OCI-LY7 (cell line): ENCODE measurements at regions not wholly inside any gene's neighbourhood (a gene's known extent, or its start where the extent isn't known, plus 50 kb on each side); places are given as distances from the start of the nearest gene placed in this dataset.

Experiments used
- BruUV-seq: library from RNA; stranded (reverse); fragments of 400-500 nt; replicated peaks from 2 replicates; lab custom pipeline; 2021; lab: Mats Ljungman, UMichigan
- CTCF ChIA-PET: fragments of 300-600 bp; sonication (Branson Sonifier 250); formaldehyde crosslinking; loops from one replicate; lab custom pipeline; 2022; ENCODE audit warnings: antibody characterized with exemption; ENCODE audit not compliant: unreplicated experiment; lab: Charles Lee
- POLR2A ChIA-PET: fragments of 300-600 bp; sonication (Branson Sonifier 250); formaldehyde crosslinking; loops from one replicate; lab custom pipeline; 2022; ENCODE audit warnings: antibody characterized with exemption; lab: Charles Lee
- DNase-seq: peaks from one replicate; pipeline ENCODE4 v3.0.0-alpha.2; 2015; ENCODE audit warnings: low spot score
- H2AFZ ChIP-seq: fragments of 200-600 bp; sonication (generic), shearing (Covaris generic); 2 replicates; pipeline ENCODE4 v1.6.1; 2014; ENCODE audit warnings: mild to moderate bottlenecking, antibody characterized with exemption, low read length, moderate library complexity
- H3K27ac ChIP-seq: fragments of 200-600 bp; sonication (generic); 2 replicates; pipeline ENCODE4 v1.5.1; 2014; ENCODE audit warnings: mixed run types, low read depth, mild to moderate bottlenecking, moderate library complexity, low read length, inconsistent platforms; ENCODE audit not compliant: poor library complexity, severe bottlenecking
- H3K36me3 ChIP-seq: fragments of 200-600 bp; sonication (generic); 2 replicates; pipeline ENCODE4 v1.6.1; 2014; ENCODE audit warnings: mild to moderate bottlenecking, antibody characterized with exemption, low read length, moderate library complexity, mixed read lengths; ENCODE audit not compliant: insufficient read depth
- H3K4me1 ChIP-seq: fragments of 200-600 bp; sonication (generic); 2 replicates; pipeline ENCODE4 v1.5.1; 2014; ENCODE audit warnings: mild to moderate bottlenecking, low read length; ENCODE audit not compliant: insufficient read depth, poor library complexity, severe bottlenecking
- H3K4me2 ChIP-seq: fragments of 200-600 bp; sonication (generic); 2 replicates; pipeline ENCODE4 v1.6.1; 2014; ENCODE audit warnings: mild to moderate bottlenecking, low read length
- H3K4me3 ChIP-seq: fragments of 200-600 bp; sonication (generic); 2 replicates; pipeline ENCODE4 v1.5.1; 2014; ENCODE audit warnings: mild to moderate bottlenecking, low read depth, low read length; ENCODE audit not compliant: poor library complexity, severe bottlenecking
- H3K79me2 ChIP-seq: fragments of 200-600 bp; sonication (generic); 2 replicates; pipeline ENCODE4 v1.6.1; 2016; ENCODE audit warnings: low read depth, mild to moderate bottlenecking, low read length, moderate library complexity, mixed read lengths; ENCODE audit not compliant: insufficient read depth
- H3K9me2 ChIP-seq: fragments of 200-600 bp; sonication (generic); 2 replicates; pipeline ENCODE4 v1.6.1; 2016; ENCODE audit warnings: mild to moderate bottlenecking, low read length, mixed read lengths; ENCODE audit not compliant: insufficient read depth
- H3K9me3 ChIP-seq: fragments of 200-600 bp; sonication (generic); 2 replicates; pipeline ENCODE4 v1.6.1; 2014; ENCODE audit warnings: mild to moderate bottlenecking, mixed run types, low read length, mixed read lengths
- H4K20me1 ChIP-seq: fragments of 200-600 bp; sonication (generic); 2 replicates; pipeline ENCODE4 v1.6.1; 2014; ENCODE audit warnings: mild to moderate bottlenecking, antibody characterized with exemption, low read length, moderate library complexity, mixed read lengths; ENCODE audit not compliant: insufficient read depth
- CTCF ChIP-seq: fragments of 200-600 bp; sonication (generic); conservative IDR thresholded peaks from 2 replicates; pipeline ENCODE4 v1.5.1; 2014; ENCODE audit warnings: mild to moderate bottlenecking, antibody characterized with exemption, low read length, moderate library complexity, mixed read lengths
- EZH2phosphoT487 ChIP-seq: fragments of 200-600 bp; sonication (generic); IDR thresholded peaks from 2 replicates; pipeline ENCODE4 v1.6.1; 2018; ENCODE audit warnings: low read depth, borderline replicate concordance, mild to moderate bottlenecking, mixed run types, antibody characterized with exemption, low read length, moderate library complexity, mixed read lengths
- intact Hi-C: fragments of 100-400 bp; cut with micrococcal nuclease; formaldehyde crosslinking; loops from one replicate; pipeline ENCODE4 v1.10.0; 2022; ENCODE audit not compliant: unreplicated experiment

- Histone ChIP-seq H3K36me3 (no peaks in the 10 kb centered on the region), H3K79me2 (no peaks in the 10 kb centered on the region), H3K9me3 (no peaks in the 10 kb centered on the region), H4K20me1 (no peaks in the 10 kb centered on the region), H3K4me1 (no peaks in the 10 kb centered on the region), H3K27ac (no peak overlapping the region), H2AFZ (no peak overlapping the region), H3K4me3 (no peak overlapping the region), H3K9me2 (no peaks in the 10 kb centered on the region), H3K4me2 (no peak overlapping the region)
- CTCF ChIA-PET, result no interaction called here
- intact Hi-C loops, result no loop called here
- BruUV-seq, result no TSS peak
- TF ChIP-seq EZH2phosphoT487 (no peak), CTCF (no peak)
- DNase-seq, result no peak
- POLR2A ChIA-PET, result no interaction called here
Observed at GRCh38 chr12:124705545-124706138, 138.2 kb upstream of the NCOR2 start.

- POLR2A ChIA-PET, result interaction anchor here (0.6 kb wide), 1 partner anchor 62 kb away, joined by 3 read pairs; no protein-coding TSS in a partner anchor
- no TSS peak for BruUV-seq
- CTCF ChIA-PET, result no interaction called here
Observed at GRCh38 chr12:124704619-124705018, 137.2 kb upstream of the NCOR2 start.

More at GRCh38 chr12:124704619-124705018, 137.2 kb upstream of the NCOR2 start:
- no peak overlapping the region for H3K4me2 ChIP-seq
- no peaks in the 10 kb centered on the region for H3K36me3 ChIP-seq
- H3K9me3 ChIP-seq, result no peaks in the 10 kb centered on the region
- DNase-seq, result no peak
- H3K4me3 ChIP-seq, result no peak overlapping the region
- no peaks in the 10 kb centered on the region for H3K4me1 ChIP-seq
- H2AFZ ChIP-seq, result no peak overlapping the region
- H3K79me2 ChIP-seq, result no peaks in the 10 kb centered on the region
- intact Hi-C loops, result no loop called here
- no peaks in the 10 kb centered on the region for H4K20me1 ChIP-seq
- H3K27ac ChIP-seq, result no peak overlapping the region
- no peaks in the 10 kb centered on the region for H3K9me2 ChIP-seq
- TF ChIP-seq CTCF (no peak), EZH2phosphoT487 (no peak)
